Stimulated activated CD8-positive, alpha-beta memory T cell treated with anti-CD3 and anti-CD28 coated beads, Interleukin-12 subunit alpha, Interleukin-12 subunit beta, amount 100 ng/mL, for 24 hours (primary cell): ENCODE measurements at regions not wholly inside any gene's neighbourhood (a gene's known extent, or its start where the extent isn't known, plus 50 kb on each side); places are given as distances from the start of the nearest gene placed in this dataset.
"Not testable (repeated sequence)": the region's sequence is repeated elsewhere in the genome, so short reads cannot be mapped to it uniquely, and the experiment has no call there.

ENCODE experiments used
- DNase-seq: peaks from one replicate; pipeline ENCODE4 v3.0.0-alpha.2; 2020; ENCODE audit errors: extremely low read depth

DNA sequence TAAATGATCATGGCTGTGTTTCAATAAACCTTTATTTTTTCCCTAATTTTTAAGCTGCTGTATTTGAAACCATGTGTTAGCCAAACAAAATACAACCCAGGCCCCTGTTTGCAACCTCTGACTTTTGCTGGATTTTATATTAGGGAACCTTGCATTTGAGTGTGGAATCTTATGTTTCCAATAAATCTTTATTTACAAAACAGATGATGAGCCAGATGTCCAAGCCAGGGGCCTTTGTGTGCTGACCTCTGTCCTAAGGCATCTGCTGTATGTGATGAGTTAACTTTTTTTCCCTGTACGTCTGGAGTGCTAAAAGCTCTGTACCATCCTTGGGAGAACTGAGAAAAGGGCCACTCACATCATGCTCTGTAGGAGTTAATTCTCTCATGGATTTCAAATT, 162.9 kb downstream of the TRIB2 start:
- no peak for DNase-seq

DNA sequence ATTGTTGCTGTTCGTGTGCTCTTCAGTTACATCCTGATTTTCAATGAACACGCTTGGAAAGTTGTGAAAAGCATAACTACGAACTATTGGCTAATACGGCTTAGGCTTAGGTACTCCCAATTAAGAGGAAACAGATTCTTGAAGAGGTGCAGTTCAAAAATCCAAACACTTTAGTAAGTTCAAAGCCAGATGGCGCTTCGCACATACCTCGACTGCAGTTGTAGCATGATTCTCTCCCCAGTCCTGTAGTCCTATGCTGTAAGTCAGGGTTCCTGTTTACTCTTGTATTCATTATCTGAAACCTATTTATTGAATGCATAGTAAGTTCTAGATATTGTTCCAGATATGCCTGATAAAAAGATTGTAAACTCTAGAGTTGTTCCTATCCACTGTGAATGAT, 165.2 kb downstream of the TRIB2 start:
- DNase-seq: no peak

DNA sequence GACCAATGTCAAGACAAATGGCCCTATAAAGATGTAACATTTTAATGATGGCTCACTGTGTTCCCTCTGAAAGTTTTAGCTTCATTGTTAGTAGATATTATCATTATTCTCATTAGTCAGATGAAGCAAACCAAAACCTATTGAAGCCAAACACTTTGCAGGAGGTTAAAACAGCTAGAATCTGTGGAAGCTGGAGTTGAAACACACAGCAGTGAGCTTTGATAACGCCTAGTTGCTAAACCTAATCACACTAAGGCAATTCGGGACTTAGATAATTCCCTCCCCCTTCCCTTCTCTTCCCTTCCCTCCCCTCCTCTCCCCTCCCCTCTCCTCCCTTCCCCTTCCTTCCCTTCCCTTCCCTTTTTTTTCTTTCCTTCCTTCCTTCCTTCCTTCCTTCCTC, 165.7 kb downstream of the TRIB2 start:
- DNase-seq: no peak

DNA sequence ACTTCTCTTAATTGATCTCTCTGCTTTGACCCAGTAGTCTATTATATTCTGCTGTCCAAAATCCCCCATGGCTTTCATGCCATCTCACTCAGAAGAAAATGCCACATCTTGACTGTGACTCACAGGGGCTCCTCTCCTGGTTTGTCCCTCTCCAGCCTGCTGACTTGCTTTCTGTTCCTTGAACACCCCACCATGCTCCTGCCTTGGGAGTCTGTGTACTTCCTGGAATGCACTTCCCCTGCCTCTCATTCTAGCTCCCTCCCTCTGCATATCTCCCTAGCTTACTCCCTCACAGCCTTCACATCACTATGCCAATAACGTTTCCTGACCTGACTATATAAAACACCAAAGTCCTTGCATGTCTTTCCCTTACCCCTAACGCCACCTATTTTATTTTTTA, 167.2 kb downstream of the TRIB2 start:
- no peak for DNase-seq

DNA sequence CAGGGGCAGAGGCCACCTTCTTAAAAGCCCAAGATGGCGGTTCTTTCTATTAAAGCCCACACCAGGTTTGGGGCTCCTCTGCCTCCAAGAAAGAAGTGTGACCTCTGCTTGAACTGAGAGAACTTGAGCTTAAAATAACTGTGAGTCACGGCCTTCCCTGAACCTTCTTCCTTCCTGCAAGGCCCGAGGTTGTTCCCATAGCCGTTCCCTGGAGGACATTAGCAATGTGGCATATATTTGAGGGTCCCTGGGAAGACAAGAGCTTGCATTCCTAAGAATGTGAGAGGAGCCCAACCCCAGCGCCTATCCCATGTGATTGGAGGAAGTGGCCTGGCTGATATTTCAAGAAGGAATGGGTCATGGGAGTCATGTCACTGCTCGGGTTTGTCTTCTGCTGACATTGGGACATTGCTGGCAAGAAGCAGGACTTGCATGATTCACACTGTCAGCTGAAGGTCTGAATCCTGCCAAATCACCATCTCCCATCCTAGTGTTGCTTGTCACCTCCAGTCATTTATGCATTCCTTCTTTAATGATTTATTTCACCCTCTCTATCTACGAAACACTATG, 168.1 kb downstream of the TRIB2 start:
- DNase-seq: no peak

DNA sequence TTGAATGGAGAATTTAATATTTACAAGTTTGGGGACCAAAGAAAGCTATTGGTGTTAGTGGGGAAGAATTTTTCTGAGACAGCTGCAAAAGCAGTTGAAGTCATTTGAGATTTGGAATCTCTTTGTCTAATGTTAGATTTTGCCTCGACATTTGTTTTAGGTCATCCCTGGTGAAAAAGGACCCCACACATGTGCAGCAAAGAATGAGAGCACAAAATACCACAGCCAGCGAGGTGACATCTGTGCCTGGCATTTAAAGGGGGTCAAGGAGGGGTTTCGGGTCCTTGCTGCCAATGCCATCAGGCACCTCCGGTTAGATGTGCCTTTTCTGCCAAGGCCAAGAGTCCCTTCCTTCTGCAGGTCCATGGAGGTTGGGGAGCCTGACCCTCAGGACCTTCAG, 173.3 kb downstream of the TRIB2 start:
- DNase-seq: no peak

DNA sequence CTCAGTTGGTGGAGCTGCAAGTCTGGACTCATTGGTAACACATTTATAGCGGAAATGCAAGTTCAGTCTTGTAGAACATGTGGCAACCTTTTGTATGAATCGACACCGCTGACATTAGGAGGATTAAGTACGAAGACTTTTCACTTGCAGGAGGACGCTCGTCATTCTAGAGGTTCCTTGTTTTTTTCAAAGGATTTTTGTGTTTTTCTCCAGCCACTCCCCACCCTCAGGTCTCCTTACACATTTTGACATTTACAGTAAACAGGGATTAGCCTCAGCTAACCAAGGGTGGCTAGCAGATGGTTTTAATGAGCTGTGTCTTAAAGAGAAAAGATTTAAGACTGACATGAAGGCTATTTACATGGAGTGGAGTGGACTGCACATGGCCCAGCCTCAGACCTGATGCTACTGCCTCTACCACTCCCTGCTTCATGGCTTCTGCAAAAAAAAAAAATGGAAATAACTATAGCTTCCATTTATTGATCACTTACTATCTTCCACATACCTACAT, 173.8 kb downstream of the TRIB2 start:
- DNase-seq: no peak

DNA sequence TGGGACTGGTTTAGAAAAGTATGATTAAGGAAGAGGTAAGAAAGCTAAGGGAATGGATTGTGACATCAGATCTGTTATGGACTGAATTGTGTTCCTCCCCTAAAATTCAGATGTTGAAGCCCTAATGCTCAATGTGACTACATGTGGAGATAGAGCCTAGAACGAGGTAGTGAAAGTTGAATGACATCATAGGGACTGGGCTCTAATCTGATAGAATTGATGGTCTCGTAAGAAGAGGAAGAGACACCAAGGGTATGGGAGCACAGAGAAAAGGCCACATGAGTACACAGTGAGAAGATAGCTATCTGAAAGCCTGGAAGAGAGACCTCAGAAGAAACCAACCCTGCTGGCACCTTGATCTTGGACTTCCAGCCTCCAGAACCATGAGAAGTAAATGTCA, 178.3 kb downstream of the TRIB2 start:
- DNase-seq: no peak

DNA sequence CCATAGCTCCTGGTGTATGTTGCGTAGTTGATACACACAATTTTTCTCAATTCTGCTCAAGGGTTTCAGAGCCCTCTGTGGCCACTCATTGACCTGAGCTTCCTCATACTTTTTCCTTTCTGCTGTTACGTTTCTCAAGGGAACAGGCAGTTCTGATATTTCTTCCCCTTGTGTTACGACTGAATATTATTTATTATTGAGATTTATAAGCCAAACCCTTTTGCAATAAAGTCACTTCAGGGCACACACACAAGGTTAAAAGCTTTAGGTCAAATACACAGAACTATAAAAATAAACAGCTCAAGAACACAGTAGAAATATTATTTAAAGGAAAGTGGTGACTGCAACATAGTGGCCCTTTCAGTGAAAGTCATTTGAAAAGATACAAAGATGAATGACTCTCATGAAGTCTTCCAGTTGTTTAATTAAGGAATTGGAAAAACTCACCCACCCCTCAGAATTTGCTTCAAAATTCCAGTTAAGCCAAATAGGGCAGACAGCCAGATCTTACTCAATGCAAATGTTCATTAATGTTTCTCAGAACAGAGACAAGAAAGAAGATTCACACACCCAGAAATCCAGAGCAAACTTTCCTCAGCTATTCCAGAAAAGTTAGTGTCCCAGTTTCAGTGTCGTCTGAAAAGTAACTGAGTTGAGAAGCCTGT, 179.7 kb downstream of the TRIB2 start:
- no peak for DNase-seq

DNA sequence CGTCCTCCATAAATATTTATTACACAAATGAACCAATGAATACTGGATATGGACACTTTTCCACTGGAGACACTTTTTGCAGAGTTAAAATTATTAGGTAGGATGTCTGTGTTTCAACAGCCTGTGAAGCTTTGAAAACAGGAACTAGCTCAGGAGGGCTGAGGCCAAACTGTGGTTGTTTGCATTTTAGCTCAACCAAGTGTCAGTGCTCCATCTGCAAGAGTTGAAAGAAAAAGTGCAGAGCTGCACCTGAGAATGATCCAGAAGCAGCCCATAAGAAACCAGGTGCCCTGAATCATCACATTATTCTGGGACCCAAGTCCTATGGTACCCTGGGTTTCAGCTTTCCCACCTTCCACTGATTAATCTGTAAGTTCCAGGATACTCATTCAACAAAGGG, 180.4 kb downstream of the TRIB2 start:
- DNase-seq: no peak

DNA sequence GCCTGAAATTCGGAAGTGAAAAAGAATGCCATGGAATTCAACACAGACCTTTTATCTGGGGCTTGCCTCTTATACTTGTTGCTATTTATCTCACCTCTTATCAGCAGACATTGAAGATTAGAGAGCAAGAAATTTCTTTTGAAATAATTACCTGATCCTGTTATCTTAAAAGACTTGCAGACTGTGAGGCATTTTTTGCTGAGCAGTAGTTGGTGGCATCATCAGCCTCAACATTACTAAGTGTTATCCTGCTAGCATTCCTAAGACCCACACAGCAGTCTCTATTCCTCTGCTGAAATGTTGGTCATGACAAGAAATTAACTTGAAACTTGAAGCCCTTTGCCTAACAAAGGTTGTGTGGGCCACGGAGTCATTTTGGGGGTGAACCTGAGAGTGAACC, 186.5 kb downstream of the TRIB2 start:
- DNase-seq: no peak

DNA sequence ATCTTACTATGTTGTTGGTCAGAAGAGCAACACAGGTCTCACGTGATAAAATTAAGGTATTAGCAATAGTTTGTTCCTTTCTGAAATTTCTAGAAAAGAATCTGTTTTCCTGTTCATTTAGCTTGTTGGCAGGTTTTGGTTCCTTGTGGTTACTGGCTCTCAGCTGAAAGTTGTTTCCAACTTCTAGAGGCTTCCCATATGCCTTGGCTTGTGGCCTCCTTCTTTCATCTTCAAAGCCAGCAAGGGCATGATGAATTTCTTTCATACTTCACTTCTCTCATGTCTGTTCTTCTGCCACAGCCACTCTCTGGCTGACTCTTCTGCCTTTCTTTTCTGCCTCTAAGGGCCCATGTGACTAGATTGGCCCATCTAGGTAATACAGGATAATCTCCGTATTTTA, 193.7 kb downstream of the TRIB2 start:
- no peak for DNase-seq

DNA sequence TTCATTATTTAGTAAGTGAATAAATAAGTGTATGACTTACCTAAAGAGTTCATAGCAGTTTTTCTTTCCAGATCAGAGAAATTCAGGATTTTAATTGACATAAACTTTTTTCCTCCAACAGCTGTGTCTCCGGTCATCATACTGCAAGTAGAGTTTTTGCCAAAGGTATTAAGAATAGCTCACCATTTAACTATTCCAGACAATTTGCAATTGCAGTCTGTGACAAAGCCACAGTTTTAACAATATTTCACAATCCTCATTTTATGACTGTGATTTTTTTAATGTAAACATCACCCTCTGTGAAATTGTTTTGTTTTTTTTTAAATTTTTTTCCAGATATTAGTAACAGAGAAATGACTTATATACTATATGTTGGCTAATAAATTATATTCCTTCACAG, 199.1 kb downstream of the TRIB2 start:
- no peak for DNase-seq

DNA sequence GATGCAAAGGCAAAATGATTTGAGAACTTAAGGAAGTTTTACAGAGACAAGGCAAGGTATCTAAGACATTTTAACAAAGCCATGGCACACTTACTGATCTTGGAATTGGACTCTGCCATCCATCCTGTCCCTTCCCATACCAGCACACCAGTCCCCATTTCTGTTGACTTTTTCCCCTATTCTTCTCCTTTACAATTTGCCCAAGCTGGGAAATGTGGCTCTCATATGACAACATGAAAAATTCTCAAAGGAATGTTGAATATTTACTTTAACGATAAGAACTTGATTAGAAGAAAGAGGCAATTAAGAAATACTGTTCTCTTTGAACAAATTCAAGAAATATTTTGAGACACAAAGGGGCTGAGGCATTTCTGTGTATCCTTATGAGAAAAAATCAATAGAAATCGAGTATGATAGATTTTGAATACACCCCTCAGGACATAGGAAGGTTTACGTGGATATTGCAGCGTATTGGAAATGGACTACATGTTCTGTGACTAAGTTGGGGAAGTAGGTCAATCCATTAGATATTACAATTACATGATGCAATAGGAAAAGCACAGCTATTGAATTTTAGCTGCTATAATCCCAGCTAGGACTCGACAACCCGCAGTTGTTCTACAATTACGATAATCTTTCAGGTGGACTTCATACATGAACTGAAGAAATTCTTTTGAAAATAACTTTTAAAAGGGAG, 201.6 kb downstream of the TRIB2 start:
- no peak for DNase-seq

DNA sequence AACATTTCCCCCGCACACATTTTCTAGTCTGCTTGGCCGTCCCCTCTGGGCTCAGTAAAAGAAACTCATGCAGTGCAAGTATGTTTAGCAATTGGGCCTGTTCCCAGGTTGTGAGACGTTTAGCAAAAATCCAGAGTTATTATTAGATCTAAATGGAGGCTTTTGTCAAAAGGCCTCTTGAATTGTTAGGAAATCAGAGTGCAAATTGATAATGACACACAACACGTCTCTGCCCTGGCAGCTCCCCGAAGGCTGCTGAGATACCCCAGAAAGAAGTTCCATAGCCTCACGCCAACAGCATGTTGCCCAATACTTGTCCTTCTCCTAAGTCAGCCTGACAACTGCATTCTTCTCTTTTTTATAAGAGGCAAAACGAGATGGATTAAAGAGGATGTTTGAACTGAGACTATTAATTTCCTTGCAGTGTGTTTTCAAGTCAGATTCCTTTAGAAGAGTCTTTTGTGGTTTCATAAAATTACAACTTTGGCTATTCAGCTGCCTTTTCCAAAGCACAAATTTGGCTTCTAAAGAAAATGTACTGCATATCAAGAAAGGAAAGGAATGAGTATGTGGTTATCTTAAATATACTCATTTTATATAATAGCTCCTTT, 202.2 kb downstream of the TRIB2 start:
- no peak for DNase-seq

DNA sequence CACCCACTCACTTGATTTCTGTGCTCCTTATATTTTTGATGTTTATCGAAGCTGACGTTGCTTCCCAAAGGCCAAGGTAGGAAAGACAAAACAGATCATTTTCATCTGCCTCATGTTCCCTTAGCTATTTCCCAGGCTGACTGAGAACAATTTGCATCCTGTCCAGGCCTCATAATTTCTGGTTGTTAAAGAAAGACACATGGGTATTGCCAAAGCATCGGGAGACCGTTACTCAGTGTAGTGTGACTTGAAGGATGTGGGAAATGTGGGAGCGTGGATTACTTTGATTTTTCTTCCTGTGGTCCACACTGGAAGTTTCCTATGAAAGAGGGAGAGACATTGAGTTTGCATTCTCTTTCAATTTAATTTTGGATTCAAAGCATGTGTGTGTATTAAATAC, 204.6 kb downstream of the TRIB2 start:
- no peak for DNase-seq

DNA sequence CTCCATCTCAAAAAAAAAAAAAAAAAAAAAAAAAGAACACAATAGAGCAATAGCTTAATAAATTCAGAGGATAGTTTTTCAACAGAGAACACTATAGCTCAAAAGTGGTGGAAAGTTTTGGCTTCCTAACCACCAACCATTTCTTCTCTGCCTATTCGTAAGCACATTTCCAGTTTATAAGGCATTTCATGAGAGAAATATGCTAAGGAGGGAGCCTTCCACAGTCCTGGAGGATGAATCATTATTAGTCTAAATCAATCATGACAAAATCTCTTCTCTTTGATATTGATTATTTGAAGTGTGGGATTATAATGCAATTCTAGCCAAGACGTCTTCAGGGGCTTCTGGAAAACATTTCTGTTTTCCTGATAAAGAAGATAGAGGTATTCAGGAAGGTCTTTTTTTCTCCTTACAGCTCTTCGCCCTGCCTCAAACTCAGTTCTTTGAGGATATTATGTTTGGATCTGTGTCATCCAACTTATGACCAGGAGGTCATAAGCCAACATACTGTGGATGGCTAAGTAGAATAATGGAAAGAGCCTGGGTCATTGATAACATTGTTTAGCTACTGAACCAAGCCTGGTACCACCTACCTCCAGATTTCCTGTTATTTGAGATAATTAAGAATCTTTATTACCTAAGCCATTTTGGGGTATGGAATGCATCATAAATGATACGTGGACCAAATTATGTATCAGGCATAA, 207.3 kb downstream of the TRIB2 start:
- DNase-seq: no peak

DNA sequence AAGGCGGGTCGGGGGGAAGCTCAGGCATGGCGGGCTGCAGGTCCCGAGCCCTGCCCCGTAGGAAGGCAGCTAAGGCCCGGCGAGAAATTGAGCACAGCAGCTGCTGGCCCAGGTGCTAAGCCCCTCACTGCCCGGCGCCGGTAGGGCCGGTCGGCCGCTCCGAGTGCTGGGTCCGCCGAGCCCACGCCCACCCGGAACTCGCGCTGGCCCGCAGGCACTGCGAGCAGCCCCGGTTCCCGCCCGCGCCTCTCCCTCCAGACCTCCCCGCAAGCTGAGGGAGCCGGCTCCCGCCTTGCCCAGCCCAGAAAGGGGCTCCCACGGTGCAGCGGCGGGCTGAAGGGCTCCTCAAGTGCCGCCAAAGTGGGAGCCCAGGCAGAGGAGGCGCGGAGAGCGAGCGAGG, 209.9 kb downstream of the TRIB2 start:
- DNase-seq: not testable (repeated sequence)

DNA sequence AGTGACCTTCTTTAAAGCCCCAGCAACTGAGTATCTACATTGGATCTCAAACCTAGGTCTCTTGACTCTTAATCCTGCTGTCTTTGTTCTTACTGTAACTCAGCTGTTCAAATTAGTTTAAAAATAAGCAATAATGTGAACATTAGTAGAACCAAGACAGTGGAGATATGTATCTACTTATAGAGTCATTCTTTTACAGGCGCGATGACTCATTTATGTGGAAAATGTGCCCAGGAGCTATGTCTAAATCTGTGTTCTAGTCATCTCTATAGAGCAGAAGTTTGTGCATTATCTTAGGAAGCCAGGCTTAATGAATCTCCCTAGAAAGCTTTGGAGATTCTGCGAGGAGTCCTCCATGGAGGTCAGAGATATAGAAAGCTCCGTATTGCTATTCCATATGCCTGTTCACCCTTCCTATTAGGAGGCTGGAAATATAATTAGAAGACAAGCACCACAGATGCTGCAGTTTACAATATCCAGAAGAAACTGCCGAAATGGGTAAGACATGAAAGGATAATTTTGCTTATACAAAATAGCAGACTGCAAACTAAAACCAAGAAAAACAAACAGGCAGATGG, 211.6 kb downstream of the TRIB2 start:
- no peak for DNase-seq

DNA sequence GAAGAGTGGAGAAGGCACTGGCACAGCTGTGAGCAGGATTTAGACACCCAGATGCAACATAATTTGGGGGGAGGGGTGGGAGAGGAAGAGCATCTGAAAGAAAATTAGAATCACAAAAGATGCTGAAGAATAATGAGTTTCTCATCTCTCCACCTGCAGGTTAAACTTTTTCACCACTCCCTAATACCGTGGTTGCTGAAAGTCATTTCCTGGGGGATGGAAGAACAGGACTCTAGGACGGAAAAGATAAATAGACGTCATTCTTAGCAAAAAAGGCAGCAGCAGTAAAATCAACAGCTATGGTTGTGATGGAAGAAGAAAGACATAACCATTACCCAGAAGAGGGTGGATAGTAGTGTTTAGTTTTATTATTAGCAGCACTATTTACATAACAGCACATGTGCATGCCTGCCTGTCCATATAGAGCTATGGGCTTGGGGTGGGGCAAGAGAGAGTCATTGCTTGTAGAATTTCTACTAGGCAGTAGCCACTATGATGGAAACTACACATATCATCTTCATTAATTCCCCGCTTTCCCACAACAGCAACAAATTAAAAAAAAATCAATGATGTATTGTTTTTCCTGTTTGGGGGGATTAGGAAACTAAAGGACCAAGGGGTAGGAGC, 212.2 kb downstream of the TRIB2 start:
- no peak for DNase-seq

DNA sequence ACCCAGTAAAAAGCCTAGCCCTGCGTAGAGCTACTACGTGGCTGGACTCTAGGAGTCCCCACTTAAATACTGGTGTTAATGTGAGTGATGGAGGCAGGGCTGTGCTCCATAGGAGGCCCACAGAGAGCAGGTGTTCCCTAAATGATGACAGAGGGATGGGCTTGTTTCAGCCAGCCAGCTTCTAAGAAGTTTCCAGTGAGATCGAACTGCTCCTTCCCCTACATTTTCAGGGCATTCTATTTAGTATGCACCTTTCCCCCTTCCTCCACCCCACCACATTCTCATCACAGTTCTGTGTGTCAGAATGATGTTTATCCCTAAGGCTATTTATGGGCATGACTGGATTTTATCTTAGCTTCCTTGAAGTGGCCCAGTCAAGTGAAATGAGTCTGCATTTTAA, 213.0 kb downstream of the TRIB2 start:
- no peak for DNase-seq
